ENCODE measurements at regions not wholly inside any gene's neighbourhood (a gene's known extent, or its start where the extent isn't known, plus 50 kb on each side); places are given as distances from the start of the nearest gene placed in this dataset.

GRCh38 chr14:106874350-106874749, 1348.0 kb downstream of the TMEM121 start:
- WGBS, 2 donors = 35 to 44% methylated on average over 4 of the region's 4 CpGs
- no peak for TF ChIP-seq CTCF (IDR thresholded peaks at IDR 0.05)
- no peak for TF ChIP-seq POLR2A (IDR thresholded peaks at IDR 0.05)
- no peaks in the 10 kb centered on the region for H3K4me1 ChIP-seq
- H3K9me3 ChIP-seq = no peaks in the 10 kb centered on the region
- H3K36me3 ChIP-seq = no peaks in the 10 kb centered on the region
- H3K4me3 ChIP-seq (replicated peaks in 1 of 3) = no peak overlapping the region
- no peak for DNase-seq
- intact Hi-C loops (cut with DNase I) = no loop called here
- no peaks in the 10 kb centered on the region for H3K27me3 ChIP-seq
- H3K27ac ChIP-seq = no peak overlapping the region

- Histone ChIP-seq H3K36me3 (no peaks in the 10 kb centered on the region), H3K4me3 (replicated peaks in 1 of 3) (no peak overlapping the region), H3K27ac (no peak overlapping the region), H3K27me3 (no peaks in the 10 kb centered on the region), H3K4me1 (no peaks in the 10 kb centered on the region), H3K9me3 (no peaks in the 10 kb centered on the region)
- no peak for TF ChIP-seq CTCF (IDR thresholded peaks at IDR 0.05)
- TF ChIP-seq POLR2A (IDR thresholded peaks at IDR 0.05) = no peak
- intact Hi-C loops (cut with DNase I) = no loop called here
- DNase-seq = no peak
- WGBS, 2 donors = 29 to 38% methylated on average over 4 of the region's 4 CpGs
Observed at GRCh38 chr14:106875503-106875902, 1349.1 kb downstream of the TMEM121 start.

GRCh38 chr14:106876711-106877110, 1350.3 kb downstream of the TMEM121 start:
- 71 to 73% methylated on average over 3 of the region's 3 CpGs for WGBS, 2 donors
- intact Hi-C loops (cut with DNase I) = no loop called here
- DNase-seq = no peak
- TF ChIP-seq POLR2A (IDR thresholded peaks at IDR 0.05) (no peak), CTCF (IDR thresholded peaks at IDR 0.05) (no peak)
- Histone ChIP-seq H3K4me1 (no peaks in the 10 kb centered on the region), H3K9me3 (no peaks in the 10 kb centered on the region), H3K36me3 (no peaks in the 10 kb centered on the region), H3K4me3 (replicated peaks in 1 of 3) (no peak overlapping the region), H3K27ac (no peak overlapping the region), H3K27me3 (no peaks in the 10 kb centered on the region)

GRCh38 chr14:106877517-106877916, 1351.1 kb downstream of the TMEM121 start:
- no peaks in the 10 kb centered on the region for H3K36me3 ChIP-seq
- no peak overlapping the region for H3K4me3 ChIP-seq (replicated peaks in 1 of 3)
- intact Hi-C loops (cut with DNase I) = no loop called here
- H3K9me3 ChIP-seq = no peaks in the 10 kb centered on the region
- H3K27ac ChIP-seq = no peak overlapping the region
- WGBS, 2 donors = 69 to 74% methylated on average over 2 of the region's 2 CpGs
- H3K4me1 ChIP-seq = no peaks in the 10 kb centered on the region
- DNase-seq = no peak
- TF ChIP-seq POLR2A (IDR thresholded peaks at IDR 0.05) (no peak), CTCF (IDR thresholded peaks at IDR 0.05) (no peak)
- H3K27me3 ChIP-seq = no peaks in the 10 kb centered on the region

- 47 to 61% methylated on average over 8 of the region's 8 CpGs for WGBS, 2 donors
- Histone ChIP-seq H3K4me1 (no peaks in the 10 kb centered on the region), H3K27me3 (no peaks in the 10 kb centered on the region), H3K4me3 (replicated peaks in 1 of 3) (no peak overlapping the region), H3K27ac (no peak overlapping the region), H3K9me3 (no peaks in the 10 kb centered on the region), H3K36me3 (no peaks in the 10 kb centered on the region)
- intact Hi-C loops (cut with DNase I) = no loop called here
- DNase-seq = no peak
- no peak for TF ChIP-seq POLR2A (IDR thresholded peaks at IDR 0.05)
- no peak for TF ChIP-seq CTCF (IDR thresholded peaks at IDR 0.05)
Observed at GRCh38 chr14:106879241-106879640, 1352.9 kb downstream of the TMEM121 start.
